ENCODE measurements at regions not wholly inside any gene's neighbourhood (a gene's known extent, or its start where the extent isn't known, plus 50 kb on each side); places are given as distances from the start of the nearest gene placed in this dataset.

GRCh38 chr10:16297642-16298041, 139.2 kb upstream of the PTER start:
- no peak for TF ChIP-seq REST (IDR thresholded peaks at IDR 0.05; ENCODE audit: insufficient read depth in 1 of 2, low read depth in 2 of 2, low read length in 2 of 2)
- TF ChIP-seq POLR2AphosphoS5 (IDR thresholded peaks at IDR 0.05; ENCODE audit: low read depth, low read length), result no peak
- TF ChIP-seq TAF1 (IDR thresholded peaks at IDR 0.05; ENCODE audit: borderline replicate concordance, insufficient read depth, low read length), result no peak
- TF ChIP-seq SIN3A (IDR thresholded peaks at IDR 0.05; ENCODE audit: borderline replicate concordance, insufficient read depth, low read length), result no peak

Measured in PFSK-1 (cell line).